GM18505 (cell line): ENCODE measurements at regions not wholly inside any gene's neighbourhood (a gene's known extent, or its start where the extent isn't known, plus 50 kb on each side); places are given as distances from the start of the nearest gene placed in this dataset.
A peak's percentile ranks its signal among the peaks of the same experiment; 100 is the strongest.

Experiments
- ATAC-seq: cut with Tn5 transposase; IDR thresholded peaks from one replicate; pipeline ENCODE4 v1.9.1; 2021; ENCODE audit not compliant: unreplicated experiment
- POLR2A ChIP-seq: IDR thresholded peaks from 4 replicates; pipeline ENCODE4 v1.6.1; 2011; ENCODE audit warnings: borderline replicate concordance; ENCODE audit not compliant: insufficient read depth, insufficient read length; ENCODE audit errors: extremely low read depth

DNA sequence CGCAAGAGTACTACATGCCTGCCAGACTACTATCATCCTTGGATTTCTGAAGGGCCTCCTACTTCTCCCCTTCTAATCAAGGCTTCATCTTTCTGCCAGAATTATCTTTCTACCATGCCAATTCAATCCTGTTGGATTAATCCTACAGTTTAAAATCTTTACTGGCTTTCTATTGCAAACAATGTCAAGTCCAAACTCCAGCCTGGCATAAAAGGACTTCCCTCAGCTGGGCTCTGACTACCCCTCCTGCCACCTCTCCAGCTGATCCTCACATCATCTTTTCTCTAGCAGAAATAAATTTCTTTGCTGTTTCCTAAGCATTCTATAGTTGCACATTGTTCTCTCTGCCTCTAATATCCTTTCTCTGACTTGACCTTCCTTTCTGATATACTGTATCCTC, 119.7 kb upstream of the RAD23B start:
- ATAC-seq: no peak
- no peak for TF ChIP-seq POLR2A

DNA sequence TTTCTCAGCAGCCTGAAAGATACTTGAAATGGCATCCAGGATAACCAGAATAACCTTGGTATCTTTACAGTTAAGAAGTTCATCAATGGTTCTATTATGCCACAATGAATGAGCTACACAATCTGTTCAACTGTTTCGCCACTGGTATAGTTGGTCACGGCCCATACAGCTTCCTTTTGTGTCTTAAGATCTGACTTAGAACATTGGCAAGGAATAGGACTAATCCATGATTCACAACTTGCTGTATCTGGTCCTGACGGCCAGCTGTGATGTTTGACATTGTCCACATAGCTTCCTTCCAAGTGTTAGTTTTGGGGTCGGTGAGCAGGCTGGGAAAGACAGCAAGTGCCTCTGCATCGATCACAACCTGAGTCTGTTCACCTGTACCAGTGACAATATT, 113.3 kb upstream of the RAD23B start:
- no peak for ATAC-seq
- TF ChIP-seq POLR2A: no peak

GRCh38 chr9:107170801-107171200, 112.3 kb upstream of the RAD23B start:
- no peak for TF ChIP-seq POLR2A
- ATAC-seq: no peak

GRCh38 chr9:107172160-107172978, 110.7 kb upstream of the RAD23B start:
- ATAC-seq: peak; percentile 65

DNA sequence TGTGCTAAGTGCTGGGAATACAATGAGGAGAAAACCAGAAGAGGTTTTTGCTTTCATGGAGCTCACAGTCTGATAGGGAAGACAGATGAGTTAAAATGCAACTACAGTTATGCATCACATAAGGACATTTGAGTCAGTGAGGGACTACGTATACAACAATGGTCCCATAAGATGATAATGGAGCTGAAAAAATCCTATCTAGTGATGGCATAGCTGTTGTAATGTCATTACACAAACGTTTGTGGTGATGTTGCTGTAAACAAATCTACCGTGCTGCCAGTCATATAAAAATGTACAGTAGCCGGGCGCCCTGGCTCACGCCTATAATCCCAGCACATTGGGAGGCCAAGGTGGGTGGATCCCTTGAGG, 110.1 kb upstream of the RAD23B start:
- no peak for TF ChIP-seq POLR2A

More at GRCh38 chr9:107172160-107172978, 110.7 kb upstream of the RAD23B start:
- TF ChIP-seq POLR2A: no peak

GRCh38 chr9:107173422-107174180, 109.5 kb upstream of the RAD23B start:
- no peak for TF ChIP-seq POLR2A
- no peak for ATAC-seq

More for the DNA sequence above, 110.1 kb upstream of the RAD23B start:
- peak; percentile 48 for ATAC-seq

DNA sequence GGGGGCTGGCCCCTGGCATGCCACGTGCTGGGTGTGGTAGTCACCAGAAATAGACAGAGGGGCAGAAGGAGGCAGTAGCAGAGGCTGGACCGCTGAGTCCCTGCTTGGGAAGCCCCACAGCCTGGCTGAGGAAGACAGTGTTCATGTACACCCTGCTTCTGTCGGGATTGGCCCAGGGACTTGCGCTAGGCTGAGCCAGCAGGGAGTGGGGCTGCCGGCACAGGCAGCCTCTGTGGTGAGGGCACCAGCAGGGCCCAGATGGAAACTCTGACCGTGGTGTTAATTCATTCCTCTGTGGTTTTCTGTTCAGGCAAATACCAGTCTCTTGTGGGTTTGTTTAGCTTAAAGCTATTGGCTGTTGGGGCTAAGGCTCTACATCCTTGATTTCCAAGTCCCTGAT, 108.6 kb upstream of the RAD23B start:
- TF ChIP-seq POLR2A: no peak
- ATAC-seq: no peak

GRCh38 chr9:107175041-107175440, 108.0 kb upstream of the RAD23B start:
- ATAC-seq: no peak
- no peak for TF ChIP-seq POLR2A

DNA sequence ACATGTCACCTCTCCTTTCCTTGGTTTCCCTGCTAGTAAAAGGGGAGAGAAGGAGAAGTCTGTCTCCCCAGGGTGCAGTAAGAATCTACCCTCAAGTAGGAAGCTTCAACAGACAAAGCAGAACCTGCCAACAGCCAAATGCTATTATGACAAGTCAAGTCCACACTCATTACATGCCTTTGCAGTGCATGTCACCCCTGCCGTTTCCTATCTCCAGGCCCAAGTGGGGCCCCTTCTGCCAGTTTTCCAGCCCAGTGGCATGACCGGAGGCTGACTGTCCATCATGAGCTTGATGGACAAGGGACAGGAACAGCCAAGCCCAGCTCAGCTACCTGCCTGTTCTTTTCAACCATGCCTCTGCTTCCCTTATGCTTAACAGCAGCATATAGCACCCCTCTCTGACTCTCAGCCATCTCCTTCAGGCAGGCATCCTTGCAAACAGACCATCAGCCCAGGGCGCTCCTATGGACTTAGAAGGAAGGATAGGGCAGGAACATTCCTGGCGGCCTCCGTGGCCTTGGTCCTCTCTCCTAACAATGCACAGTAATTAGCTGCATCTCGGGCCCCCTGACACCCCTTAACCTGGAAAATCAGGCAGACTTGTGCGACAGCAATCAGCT, 107.2 kb upstream of the RAD23B start:
- no peak for ATAC-seq
- no peak for TF ChIP-seq POLR2A

GRCh38 chr9:107176436-107177151, 106.5 kb upstream of the RAD23B start:
- ATAC-seq: no peak
- TF ChIP-seq POLR2A: no peak

- TF ChIP-seq POLR2A: no peak
- ATAC-seq: no peak
Measured at GRCh38 chr9:107177243-107177839, 105.7 kb upstream of the RAD23B start.

- ATAC-seq: no peak
- no peak for TF ChIP-seq POLR2A
Measured at GRCh38 chr9:107177857-107178256, 105.2 kb upstream of the RAD23B start.

DNA sequence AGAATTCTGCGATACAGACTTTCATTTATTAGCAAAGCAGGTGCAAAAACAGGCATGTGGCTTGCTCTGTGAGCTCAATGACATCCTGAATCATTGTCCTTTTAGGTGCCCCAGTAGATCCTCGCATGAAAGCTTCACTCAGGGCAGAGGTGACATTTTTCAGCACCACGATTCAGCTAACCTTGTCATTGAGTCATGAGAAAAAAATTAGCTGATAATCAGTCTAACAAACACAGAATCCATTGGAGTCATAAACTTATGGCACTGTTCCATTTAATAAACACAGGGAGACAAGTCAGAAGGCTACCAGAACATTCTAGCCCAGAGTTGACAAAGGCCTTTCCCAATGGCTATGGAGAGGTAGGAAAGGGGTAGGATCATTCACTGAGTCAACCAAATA, 104.8 kb upstream of the RAD23B start:
- no peak for ATAC-seq
- TF ChIP-seq POLR2A: no peak
